SK-N-SH treated with all-trans-retinoic acid at 6 μM for 48 hours (cell line): ENCODE measurements at regions not wholly inside any gene's neighbourhood (a gene's known extent, or its start where the extent isn't known, plus 50 kb on each side); places are given as distances from the start of the nearest gene placed in this dataset.

ENCODE experiments used
- ATAC-seq: fragments of 200-7000 bp; cut with Tn5 transposase; 3 replicates; pipeline ENCODE4 v1.9.1; 2020; ENCODE audit warnings: mild to moderate bottlenecking, moderate library complexity
- ARNTL ChIP-seq: fragments of 450-650 bp; formaldehyde crosslinking; IDR thresholded peaks from 2 replicates; pipeline ENCODE4 v1.5.0; 2020; ENCODE audit warnings: low read depth, mild to moderate bottlenecking, moderate library complexity, borderline replicate concordance
- BACH2 ChIP-seq: fragments of 250-450 bp; sonication (Bioruptor Pico); IDR thresholded peaks from 2 replicates; pipeline ENCODE4 v1.9.0; 2021; ENCODE audit warnings: mild to moderate bottlenecking, borderline replicate concordance
- CSDC2 ChIP-seq: fragments of 250-450 bp; sonication (Bioruptor Pico); IDR thresholded peaks from 2 replicates; pipeline ENCODE4 v1.5.0; 2020; ENCODE audit warnings: mild to moderate bottlenecking, moderate library complexity
- CSRNP3 ChIP-seq: fragments of 250-450 bp; sonication (Bioruptor Pico); IDR thresholded peaks from 2 replicates; pipeline ENCODE4 v1.5.1; 2021; ENCODE audit warnings: mild to moderate bottlenecking, moderate library complexity
- ESRRG ChIP-seq: fragments of 250-450 bp; sonication (Bioruptor Pico); IDR thresholded peaks from 2 replicates; pipeline ENCODE4 v1.6.1; 2021; ENCODE audit warnings: mild to moderate bottlenecking
- GLIS3 ChIP-seq: fragments of 250-450 bp; sonication (Bioruptor Pico); IDR thresholded peaks from 2 replicates; pipeline ENCODE4 v1.5.0; 2020; ENCODE audit warnings: mild to moderate bottlenecking, moderate library complexity
- ISL1 ChIP-seq: fragments of 250-450 bp; sonication (Bioruptor Pico); IDR thresholded peaks from 2 replicates; pipeline ENCODE4 v2.1.2; 2022; ENCODE audit warnings: mild to moderate bottlenecking, moderate library complexity
- OSR1 ChIP-seq: fragments of 250-450 bp; sonication (Bioruptor Pico); IDR thresholded peaks from 2 replicates; pipeline ENCODE4 v1.8.0; 2022; ENCODE audit warnings: moderate library complexity, mild to moderate bottlenecking, inconsistent platforms
- PATZ1 ChIP-seq: fragments of 250-450 bp; sonication (Bioruptor Pico); IDR thresholded peaks from 2 replicates; pipeline ENCODE4 v1.8.0; 2020; ENCODE audit warnings: mild to moderate bottlenecking, moderate library complexity, borderline replicate concordance
- POU6F1 ChIP-seq: fragments of 250-450 bp; sonication (Bioruptor Pico); IDR thresholded peaks from 2 replicates; pipeline ENCODE4 v1.8.0; 2021; ENCODE audit warnings: low read depth, mild to moderate bottlenecking, moderate library complexity, borderline replicate concordance
- PPARA ChIP-seq: fragments of 250-450 bp; sonication (Bioruptor Pico); IDR thresholded peaks from 2 replicates; pipeline ENCODE4 v1.5.0; 2020; ENCODE audit warnings: mild to moderate bottlenecking, borderline replicate concordance
- RARB ChIP-seq: fragments of 250-450 bp; sonication (Bioruptor Pico); IDR thresholded peaks from 2 replicates; pipeline ENCODE4 v1.8.0; 2021; ENCODE audit warnings: mild to moderate bottlenecking, moderate library complexity
- SNAI2 ChIP-seq: fragments of 250-450 bp; sonication (Bioruptor Pico); IDR thresholded peaks from 2 replicates; pipeline ENCODE4 v1.5.0; 2020; ENCODE audit warnings: mild to moderate bottlenecking, moderate library complexity
- TCF4 ChIP-seq: fragments of 250-450 bp; sonication (Bioruptor Pico); IDR thresholded peaks from 2 replicates; pipeline ENCODE4 v1.8.0; 2021; ENCODE audit warnings: mild to moderate bottlenecking, moderate library complexity, borderline replicate concordance
- TOX ChIP-seq: fragments of 250-450 bp; sonication (Bioruptor Pico); IDR thresholded peaks from 2 replicates; pipeline ENCODE4 v1.8.0; 2021; ENCODE audit warnings: mild to moderate bottlenecking, moderate library complexity, borderline replicate concordance
- TSHZ2 ChIP-seq: fragments of 250-450 bp; sonication (Bioruptor Pico); IDR thresholded peaks from 2 replicates; pipeline ENCODE4 v1.5.0; 2020; ENCODE audit warnings: mild to moderate bottlenecking, moderate library complexity
- ZC3H10 ChIP-seq: fragments of 250-450 bp; sonication (Bioruptor Pico); IDR thresholded peaks from 2 replicates; pipeline ENCODE4 v1.5.1; 2021; ENCODE audit warnings: mild to moderate bottlenecking, moderate library complexity
- ZFP3 ChIP-seq: fragments of 250-450 bp; sonication (Bioruptor Pico); IDR thresholded peaks from 2 replicates; pipeline ENCODE4 v1.5.0; 2020; ENCODE audit warnings: mild to moderate bottlenecking, moderate library complexity
- ZFP30 ChIP-seq: fragments of 450-650 bp; formaldehyde crosslinking; IDR thresholded peaks from 2 replicates; pipeline ENCODE4 v1.5.0; 2022; ENCODE audit warnings: mild to moderate bottlenecking, moderate library complexity
- ZNF565 ChIP-seq: fragments of 450-650 bp; formaldehyde crosslinking; conservative IDR thresholded peaks from 2 replicates; pipeline ENCODE4 v1.5.0; 2020; ENCODE audit warnings: low read depth, mild to moderate bottlenecking, moderate library complexity
- ZNF70 ChIP-seq: fragments of 450-650 bp; formaldehyde crosslinking; IDR thresholded peaks from 2 replicates; pipeline ENCODE4 v1.5.0; 2020; ENCODE audit warnings: mild to moderate bottlenecking, moderate library complexity

- no peak for TF ChIP-seq TCF4 (CRISPR knock-in tag)
- no peak for TF ChIP-seq ESRRG
- TF ChIP-seq BACH2 (CRISPR knock-in tag), result no peak
- no peak for ATAC-seq
These were observed 446.8 kb downstream of the CHL1 start for GRCh38 chr3:643376-643775.

GRCh38 chr3:655824-656223 is 437.0 kb upstream of the CNTN6 start:
- ATAC-seq, result no peak
- TF ChIP-seq RARB (CRISPR knock-in tag) (no peak), GLIS3 (no peak), ISL1 (CRISPR knock-in tag) (no peak), TCF4 (CRISPR knock-in tag) (no peak), ZNF70 (CRISPR knock-in tag) (no peak), ESRRG (no peak), PATZ1 (CRISPR knock-in tag) (no peak), TOX (CRISPR knock-in tag) (no peak), CSDC2 (CRISPR knock-in tag) (no peak), BACH2 (CRISPR knock-in tag) (no peak), SNAI2 (no peak), TSHZ2 (CRISPR knock-in tag) (no peak), POU6F1 (no peak), PPARA (no peak), ARNTL (CRISPR knock-in tag) (no peak), CSRNP3 (no peak), ZNF565 (CRISPR knock-in tag) (no peak), ZC3H10 (no peak), OSR1 (CRISPR knock-in tag) (no peak)

GRCh38 chr3:661356-661755 is 431.5 kb upstream of the CNTN6 start:
- ATAC-seq, result no peak
- TF ChIP-seq ZFP3 (CRISPR knock-in tag) (no peak), POU6F1 (no peak), ZFP30 (no peak), OSR1 (CRISPR knock-in tag) (no peak), TCF4 (CRISPR knock-in tag) (no peak), ISL1 (CRISPR knock-in tag) (no peak), RARB (CRISPR knock-in tag) (no peak), CSRNP3 (no peak)
